ENCODE measurements at regions not wholly inside any gene's neighbourhood (a gene's known extent, or its start where the extent isn't known, plus 50 kb on each side); places are given as distances from the start of the nearest gene placed in this dataset.

- peaks cover 9% of the 10 kb centered on the region for H3K27me3 Mint-ChIP-seq
- no peaks in the 10 kb centered on the region for H3K36me3 Mint-ChIP-seq (ENCODE audit: low read depth)
- H3K27ac Mint-ChIP-seq, result no peak overlapping the region
- H3K9me3 Mint-ChIP-seq, result no peaks in the 10 kb centered on the region
- no peak overlapping the region for H3K4me3 Mint-ChIP-seq
- ATAC-seq, result no peak
- no peak for DNase-seq
- H3K4me1 Mint-ChIP-seq, result peaks cover 11% of the 10 kb centered on the region
Measured at GRCh38 chr15:70314688-70315087, 217.0 kb upstream of the TLE3 start.

- Mint-ChIP-seq H3K27ac (no peak overlapping the region), H3K9me3 (no peaks in the 10 kb centered on the region), H3K4me3 (no peak overlapping the region), H3K36me3 (ENCODE audit: low read depth) (no peaks in the 10 kb centered on the region), H3K4me1 (peaks cover 9% of the 10 kb centered on the region), H3K27me3 (peaks cover 14% of the 10 kb centered on the region)
- DNase-seq, result no peak
- no peak for ATAC-seq
Measured at GRCh38 chr15:70314018-70314354, 216.3 kb upstream of the TLE3 start.

GRCh38 chr15:70313099-70314017 lies 215.6 kb upstream of the TLE3 start:
- Mint-ChIP-seq H3K27me3 (peaks cover 17% of the 10 kb centered on the region), H3K27ac (no peak overlapping the region), H3K4me3 (no peak overlapping the region), H3K9me3 (no peaks in the 10 kb centered on the region), H3K36me3 (ENCODE audit: low read depth) (no peaks in the 10 kb centered on the region), H3K4me1 (peaks cover 10% of the 10 kb centered on the region)
- ATAC-seq (peak; percentile 16), DNase-seq (no peak)

- ATAC-seq (no peak), DNase-seq (no peak)
- H3K4me3 Mint-ChIP-seq, result no peak overlapping the region
- H3K27me3 Mint-ChIP-seq, result peaks cover 27% of the 10 kb centered on the region
- no peak overlapping the region for H3K27ac Mint-ChIP-seq
- H3K9me3 Mint-ChIP-seq, result no peaks in the 10 kb centered on the region
- H3K4me1 Mint-ChIP-seq, result peaks cover 20% of the 10 kb centered on the region
- H3K36me3 Mint-ChIP-seq (ENCODE audit: low read depth), result no peaks in the 10 kb centered on the region
Measured at GRCh38 chr15:70311821-70312220, 214.1 kb upstream of the TLE3 start.

GRCh38 chr15:70309716-70310115 lies 212.0 kb upstream of the TLE3 start:
- peaks cover 20% of the 10 kb centered on the region for H3K4me1 Mint-ChIP-seq
- no peak overlapping the region for H3K4me3 Mint-ChIP-seq
- ATAC-seq (no peak), DNase-seq (no peak)
- no peaks in the 10 kb centered on the region for H3K9me3 Mint-ChIP-seq
- H3K27ac Mint-ChIP-seq, result no peak overlapping the region
- H3K27me3 Mint-ChIP-seq, result peaks cover 28% of the 10 kb centered on the region
- no peaks in the 10 kb centered on the region for H3K36me3 Mint-ChIP-seq (ENCODE audit: low read depth)

- no peak for ATAC-seq
- no peaks in the 10 kb centered on the region for H3K36me3 Mint-ChIP-seq (ENCODE audit: low read depth)
- H3K4me1 Mint-ChIP-seq, result peaks cover 20% of the 10 kb centered on the region
- H3K27me3 Mint-ChIP-seq, result peaks cover 28% of the 10 kb centered on the region
- no peak overlapping the region for H3K4me3 Mint-ChIP-seq
- no peaks in the 10 kb centered on the region for H3K9me3 Mint-ChIP-seq
- H3K27ac Mint-ChIP-seq, result no peak overlapping the region
- no peak for DNase-seq
Measured at GRCh38 chr15:70308735-70309434, 211.2 kb upstream of the TLE3 start.

GRCh38 chr15:70308011-70308734 lies 210.5 kb upstream of the TLE3 start:
- Mint-ChIP-seq H3K27me3 (peaks cover 28% of the 10 kb centered on the region), H3K4me3 (peak overlapping the region; percentile 8), H3K36me3 (ENCODE audit: low read depth) (no peaks in the 10 kb centered on the region), H3K27ac (peak overlapping the region; percentile 44), H3K9me3 (no peaks in the 10 kb centered on the region), H3K4me1 (peaks cover 20% of the 10 kb centered on the region)
- ATAC-seq (peak; percentile 91), DNase-seq (peak; percentile 56)

- peaks cover 28% of the 10 kb centered on the region for H3K27me3 Mint-ChIP-seq
- H3K9me3 Mint-ChIP-seq, result no peaks in the 10 kb centered on the region
- no peak for ATAC-seq
- H3K27ac Mint-ChIP-seq, result no peak overlapping the region
- no peak for DNase-seq
- H3K4me1 Mint-ChIP-seq, result peaks cover 20% of the 10 kb centered on the region
- H3K36me3 Mint-ChIP-seq (ENCODE audit: low read depth), result no peaks in the 10 kb centered on the region
- no peak overlapping the region for H3K4me3 Mint-ChIP-seq
Measured at GRCh38 chr15:70306582-70306981, 208.9 kb upstream of the TLE3 start.

GRCh38 chr15:70306081-70306480 lies 208.4 kb upstream of the TLE3 start:
- no peaks in the 10 kb centered on the region for H3K36me3 Mint-ChIP-seq (ENCODE audit: low read depth)
- H3K27me3 Mint-ChIP-seq, result peaks cover 26% of the 10 kb centered on the region
- DNase-seq (no peak), ATAC-seq (no peak)
- H3K4me3 Mint-ChIP-seq, result no peak overlapping the region
- H3K4me1 Mint-ChIP-seq, result peaks cover 23% of the 10 kb centered on the region
- H3K27ac Mint-ChIP-seq, result no peak overlapping the region
- no peaks in the 10 kb centered on the region for H3K9me3 Mint-ChIP-seq

- H3K4me1 Mint-ChIP-seq, result peaks cover 34% of the 10 kb centered on the region
- no peak overlapping the region for H3K4me3 Mint-ChIP-seq
- no peak overlapping the region for H3K27ac Mint-ChIP-seq
- ATAC-seq (no peak), DNase-seq (no peak)
- peaks cover 17% of the 10 kb centered on the region for H3K27me3 Mint-ChIP-seq
- no peaks in the 10 kb centered on the region for H3K36me3 Mint-ChIP-seq (ENCODE audit: low read depth)
- H3K9me3 Mint-ChIP-seq, result no peaks in the 10 kb centered on the region
Measured at GRCh38 chr15:70303981-70304380, 206.3 kb upstream of the TLE3 start.

GRCh38 chr15:70302360-70302759 lies 204.6 kb upstream of the TLE3 start:
- H3K4me3 Mint-ChIP-seq, result no peak overlapping the region
- no peaks in the 10 kb centered on the region for H3K36me3 Mint-ChIP-seq (ENCODE audit: low read depth)
- ATAC-seq, result no peak
- H3K27ac Mint-ChIP-seq, result no peak overlapping the region
- peaks cover 11% of the 10 kb centered on the region for H3K27me3 Mint-ChIP-seq
- H3K9me3 Mint-ChIP-seq, result no peaks in the 10 kb centered on the region
- peaks cover 22% of the 10 kb centered on the region for H3K4me1 Mint-ChIP-seq
- DNase-seq, result no peak

GRCh38 chr15:70301396-70301795 lies 203.7 kb upstream of the TLE3 start:
- no peaks in the 10 kb centered on the region for H3K36me3 Mint-ChIP-seq (ENCODE audit: low read depth)
- H3K4me3 Mint-ChIP-seq, result no peak overlapping the region
- ATAC-seq (no peak), DNase-seq (no peak)
- H3K27me3 Mint-ChIP-seq, result peaks cover 6% of the 10 kb centered on the region
- H3K27ac Mint-ChIP-seq, result no peak overlapping the region
- H3K9me3 Mint-ChIP-seq, result no peaks in the 10 kb centered on the region
- peaks cover 19% of the 10 kb centered on the region for H3K4me1 Mint-ChIP-seq

- no peaks in the 10 kb centered on the region for H3K9me3 Mint-ChIP-seq
- H3K4me3 Mint-ChIP-seq, result no peak overlapping the region
- DNase-seq (peak; percentile 72), ATAC-seq (peak; percentile 99)
- H3K27ac Mint-ChIP-seq, result peak overlapping the region; percentile 59
- H3K36me3 Mint-ChIP-seq (ENCODE audit: low read depth), result no peaks in the 10 kb centered on the region
- H3K4me1 Mint-ChIP-seq, result peaks cover 23% of the 10 kb centered on the region
- H3K27me3 Mint-ChIP-seq, result peaks cover 8% of the 10 kb centered on the region
Measured at GRCh38 chr15:70299931-70300869, 202.5 kb upstream of the TLE3 start.

Data from activated naive CD8-positive, alpha-beta T cell treated with anti-CD3 and anti-CD28 coated beads, Interleukin-2, amount 50 U/mL, for 24 hours (primary cell).